Naive thymus-derived CD8-positive, alpha-beta T cell (primary cell): ENCODE measurements at regions not wholly inside any gene's neighbourhood (a gene's known extent, or its start where the extent isn't known, plus 50 kb on each side); places are given as distances from the start of the nearest gene placed in this dataset.
A peak's percentile ranks its signal among the peaks of the same experiment; 100 is the strongest.
"Not testable (repeated sequence)": the region's sequence is repeated elsewhere in the genome, so short reads cannot be mapped to it uniquely, and the experiment has no call there.

Experiments used
- ATAC-seq, 2 donors: fragments of 150-1000 bp; cut with Tn5 transposase in 1 of 2; sonication (Bioruptor Pico), chemical (Tn5 transposase) in 1 of 2; 1 replicate in 1 of 2; 2 replicates in 1 of 2; pipeline ENCODE4 v1.10.0; 2021; ENCODE audit warnings: mild to moderate bottlenecking in 2 of 2, moderate library complexity in 2 of 2
- POLR2A ChIA-PET: fragments of 350-600 bp; sonication (Branson Sonifier 250); formaldehyde crosslinking; loops from one replicate; lab custom pipeline; 2021; ENCODE audit warnings: antibody characterized with exemption; lab: Charles Lee
- DNase-seq, 10 donors: peaks; one replicate each; pipeline versions ENCODE4 v3.0.0 to v3.0.0-alpha.2; 2020 to 2022
- H3K27ac Mint-ChIP-seq, 10 donors: one replicate each; pipeline ENCODE4 v1.8.0; 2020 to 2022; ENCODE audit warnings: mild to moderate bottlenecking in 10 of 10, mixed read lengths in 10 of 10, moderate library complexity in 4 of 10, inconsistent platforms in 1 of 10
- H3K27me3 Mint-ChIP-seq, 5 donors: one replicate each; pipeline ENCODE4 v1.8.0; 2021 to 2022; ENCODE audit warnings: mixed read lengths in 5 of 5
- H3K36me3 Mint-ChIP-seq, 3 donors: one replicate each; pipeline ENCODE4 v1.8.0; 2020 to 2022; ENCODE audit warnings: mixed read lengths in 3 of 3, mild to moderate bottlenecking in 2 of 3, inconsistent platforms in 1 of 3
- H3K4me1 Mint-ChIP-seq, 4 donors: one replicate each; pipeline ENCODE4 v1.8.0; 2021 to 2022; ENCODE audit warnings: mixed read lengths in 4 of 4
- H3K4me3 Mint-ChIP-seq, 10 donors: one replicate each; pipeline ENCODE4 v1.8.0; 2020 to 2022; ENCODE audit warnings: mild to moderate bottlenecking in 10 of 10, mixed read lengths in 10 of 10, moderate library complexity in 6 of 10, inconsistent platforms in 1 of 10
- H3K9me3 Mint-ChIP-seq, 9 donors: one replicate each; pipeline ENCODE4 v1.8.0; 2020 to 2022; ENCODE audit warnings: mixed read lengths in 9 of 9, mild to moderate bottlenecking in 3 of 9, inconsistent platforms in 1 of 9, moderate library complexity in 1 of 9

DNA sequence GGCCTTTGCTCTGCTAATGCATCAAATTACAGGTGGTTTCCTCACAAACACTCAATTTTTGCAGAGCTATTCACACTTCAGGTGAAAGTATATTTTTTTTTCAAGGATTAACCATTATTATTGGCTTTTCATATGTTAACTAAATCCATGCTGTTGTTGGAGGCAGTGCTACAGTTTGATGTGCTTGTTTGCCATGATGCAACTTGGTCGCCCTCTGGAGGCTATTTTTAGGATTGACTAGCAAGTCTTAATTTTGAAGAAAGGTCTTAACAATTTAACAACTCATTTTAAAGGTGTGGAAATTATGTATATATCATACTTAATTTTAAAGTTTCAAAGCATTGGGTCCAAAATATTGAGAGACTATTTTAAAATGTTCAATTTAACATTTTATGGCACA, 168.8 kb upstream of the FAM47A start:
- no peaks in the 10 kb centered on the region for H3K27me3 Mint-ChIP-seq
- H3K4me3 Mint-ChIP-seq = no peak overlapping the region
- H3K27ac Mint-ChIP-seq = no peak overlapping the region
- POLR2A ChIA-PET = no interaction called here
- DNase-seq (peak in 2 of 10 donors; percentile 1), ATAC-seq (no peak)
- peaks cover 0 to 8% (median 0%) of the 10 kb centered on the region in 9 donors for H3K9me3 Mint-ChIP-seq
- H3K36me3 Mint-ChIP-seq = no peaks in the 10 kb centered on the region
- H3K4me1 Mint-ChIP-seq = no peaks in the 10 kb centered on the region

DNA sequence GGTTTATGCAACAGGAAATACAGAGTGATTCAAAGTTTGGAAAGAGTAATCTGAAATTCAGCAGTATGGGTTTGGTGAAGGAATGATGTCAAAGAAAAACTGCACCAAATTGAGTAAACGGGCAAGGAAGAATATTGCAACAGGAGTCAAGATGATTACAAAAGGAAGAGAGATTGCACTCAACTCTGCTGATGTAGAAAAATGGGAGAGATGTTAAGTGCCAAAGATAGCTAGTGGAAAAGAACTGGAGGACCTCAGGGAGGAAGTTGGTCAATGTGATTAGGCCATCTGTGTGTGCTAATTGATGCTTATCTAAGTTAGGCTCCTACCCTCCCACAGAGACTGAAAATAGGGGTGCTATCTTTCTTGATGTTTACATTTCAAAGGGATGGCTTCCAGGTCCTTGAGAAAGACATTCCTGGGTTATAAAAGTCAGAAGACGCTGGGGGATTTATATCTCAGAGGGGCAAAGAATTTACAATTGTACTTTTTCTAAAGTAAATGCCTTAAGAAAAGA, 167.4 kb upstream of the FAM47A start:
- ATAC-seq = no peak
- Mint-ChIP-seq H3K27me3 (no peaks in the 10 kb centered on the region), H3K9me3 (peaks cover 0 to 8% (median 0%) of the 10 kb centered on the region in 9 donors), H3K36me3 (no peaks in the 10 kb centered on the region), H3K27ac (no peak overlapping the region), H3K4me3 (no peak overlapping the region), H3K4me1 (no peaks in the 10 kb centered on the region)
- POLR2A ChIA-PET = no interaction called here
- DNase-seq = no peak

DNA sequence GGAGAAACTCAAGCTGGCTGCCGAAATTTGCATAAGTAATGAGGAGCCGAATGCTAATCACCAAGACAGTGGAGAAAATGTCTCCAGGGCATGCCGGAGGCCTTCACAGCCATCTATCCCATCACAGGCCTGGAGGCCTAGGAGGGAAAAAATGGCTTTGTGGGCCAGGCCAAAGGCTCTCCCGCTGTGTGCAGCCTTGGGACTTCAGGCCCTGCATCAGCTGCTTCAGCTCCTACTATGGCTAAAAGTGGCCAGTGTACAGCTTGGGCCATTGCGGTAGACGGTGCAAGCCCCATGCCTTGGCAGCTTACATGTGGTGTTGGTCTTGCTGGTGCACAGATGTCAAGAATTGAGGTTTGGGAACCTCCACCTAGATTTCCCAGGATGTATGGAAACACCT, 162.6 kb upstream of the FAM47A start:
- no peaks in the 10 kb centered on the region for H3K36me3 Mint-ChIP-seq
- no peak for ATAC-seq
- H3K4me1 Mint-ChIP-seq = no peaks in the 10 kb centered on the region
- no peaks in the 10 kb centered on the region for H3K27me3 Mint-ChIP-seq
- POLR2A ChIA-PET = no interaction called here
- H3K9me3 Mint-ChIP-seq = peaks cover 0 to 5% (median 2%) of the 10 kb centered on the region in 9 donors
- no peak overlapping the region for H3K27ac Mint-ChIP-seq
- no peak overlapping the region for H3K4me3 Mint-ChIP-seq
- DNase-seq = no peak

DNA sequence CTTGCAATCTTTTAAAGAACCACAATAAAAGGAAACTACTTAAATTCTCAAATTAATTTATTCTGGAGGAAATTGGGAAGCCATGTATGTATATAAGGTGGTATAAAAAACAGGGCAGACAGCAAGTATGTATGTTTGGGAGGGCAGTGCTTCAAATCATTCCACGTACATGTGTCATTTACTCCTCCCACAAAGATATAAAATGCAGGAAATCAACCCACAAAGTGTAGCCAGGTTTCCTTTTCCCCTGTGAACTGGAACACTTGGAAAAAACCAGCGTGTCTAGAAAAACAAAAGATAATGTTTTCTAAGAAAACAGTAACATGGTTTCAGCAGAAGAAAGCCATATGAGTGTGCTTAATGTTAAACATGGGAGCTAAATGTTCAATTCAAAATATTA, 156.7 kb upstream of the FAM47A start:
- Mint-ChIP-seq H3K4me1 (no peaks in the 10 kb centered on the region), H3K36me3 (no peaks in the 10 kb centered on the region), H3K27ac (no peak overlapping the region), H3K9me3 (peaks cover 0 to 3% (median 0%) of the 10 kb centered on the region in 9 donors), H3K27me3 (no peaks in the 10 kb centered on the region), H3K4me3 (no peak overlapping the region)
- ATAC-seq (no peak), DNase-seq (no peak)
- POLR2A ChIA-PET = no interaction called here

DNA sequence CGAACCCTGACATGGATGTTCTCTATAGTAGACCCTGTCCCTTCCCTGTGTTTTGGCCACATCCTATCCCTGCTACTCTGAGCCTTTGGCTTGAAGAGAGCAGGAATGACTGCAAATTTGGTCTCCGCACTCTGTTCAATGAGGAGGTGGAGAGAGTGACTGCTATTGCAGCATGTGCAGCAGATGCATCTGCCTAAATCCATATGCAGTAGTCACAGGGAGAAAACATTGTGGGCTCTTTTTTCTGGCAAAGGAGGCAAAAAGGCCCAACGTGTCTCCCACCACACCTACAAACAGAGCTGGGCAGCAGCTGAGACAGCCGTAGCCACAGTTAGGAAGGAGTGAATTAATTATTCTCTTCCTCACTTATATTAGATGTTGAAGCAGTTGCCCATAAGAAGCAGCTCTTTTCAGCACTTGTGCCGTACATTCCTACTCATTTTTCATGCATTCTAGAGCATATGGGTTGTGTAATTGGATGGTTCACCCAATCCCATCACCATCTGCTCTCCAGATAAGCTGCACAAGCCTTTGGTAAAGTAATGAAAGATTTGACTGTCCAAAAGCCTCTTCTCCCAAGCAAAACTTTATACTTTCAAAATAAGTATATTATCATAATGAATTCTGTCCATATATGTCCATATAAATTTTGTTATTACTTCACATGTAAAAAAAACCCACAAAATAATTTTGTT, 147.9 kb upstream of the FAM47A start:
- H3K4me3 Mint-ChIP-seq = no peak overlapping the region
- DNase-seq = no peak
- peaks cover 0 to 10% (median 0%) of the 10 kb centered on the region in 9 donors for H3K9me3 Mint-ChIP-seq
- no peaks in the 10 kb centered on the region for H3K27me3 Mint-ChIP-seq
- POLR2A ChIA-PET = no interaction called here
- no peak for ATAC-seq
- no peaks in the 10 kb centered on the region for H3K4me1 Mint-ChIP-seq
- no peak overlapping the region for H3K27ac Mint-ChIP-seq
- H3K36me3 Mint-ChIP-seq = no peaks in the 10 kb centered on the region

DNA sequence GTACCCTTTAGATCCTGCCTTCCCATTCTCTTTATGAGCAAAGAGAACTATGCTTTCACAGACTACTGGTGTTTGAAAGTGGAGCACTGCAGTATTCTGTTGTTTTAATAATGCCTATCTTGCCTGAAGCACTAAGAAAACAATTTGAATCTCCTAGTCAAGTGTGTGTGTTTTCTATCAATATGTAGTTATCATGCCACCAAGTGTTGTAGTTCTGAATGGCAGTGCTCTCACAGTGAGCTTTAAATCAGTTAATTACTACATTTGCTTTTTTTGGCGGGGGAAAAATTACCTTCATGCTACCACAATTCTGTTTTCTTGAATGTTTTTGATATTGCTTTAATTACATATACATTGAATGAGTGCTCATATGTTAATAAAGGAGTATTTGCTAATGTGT, 143.6 kb upstream of the FAM47A start:
- no peak for ATAC-seq
- no peaks in the 10 kb centered on the region for H3K36me3 Mint-ChIP-seq
- POLR2A ChIA-PET = no interaction called here
- peaks cover 0 to 10% (median 0%) of the 10 kb centered on the region in 9 donors for H3K9me3 Mint-ChIP-seq
- H3K4me3 Mint-ChIP-seq = no peak overlapping the region
- H3K4me1 Mint-ChIP-seq = no peaks in the 10 kb centered on the region
- no peak overlapping the region for H3K27ac Mint-ChIP-seq
- no peak for DNase-seq
- H3K27me3 Mint-ChIP-seq = no peaks in the 10 kb centered on the region

DNA sequence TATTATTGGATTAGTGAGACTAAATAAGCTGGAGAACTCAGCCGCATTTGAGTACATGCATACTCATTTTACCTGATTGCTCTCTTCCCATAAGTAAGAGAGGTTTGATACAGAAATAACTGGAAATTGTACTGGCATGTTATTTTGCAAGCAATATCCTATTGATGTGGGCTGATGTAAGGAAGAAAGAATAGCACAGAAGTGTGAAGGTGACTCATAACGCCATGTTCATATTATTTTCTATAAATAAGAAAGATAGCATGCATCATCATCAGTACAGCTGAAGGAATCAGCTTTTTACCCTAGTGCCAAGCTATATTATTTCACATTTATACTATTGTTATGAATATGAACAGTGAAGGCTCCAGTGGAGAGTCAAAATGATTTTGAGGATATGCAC, 138.3 kb upstream of the FAM47A start:
- no peaks in the 10 kb centered on the region for H3K27me3 Mint-ChIP-seq
- no peak overlapping the region for H3K4me3 Mint-ChIP-seq
- H3K9me3 Mint-ChIP-seq = no peaks in the 10 kb centered on the region
- DNase-seq (no peak), ATAC-seq (no peak)
- no peaks in the 10 kb centered on the region for H3K36me3 Mint-ChIP-seq
- H3K27ac Mint-ChIP-seq = no peak overlapping the region
- POLR2A ChIA-PET = no interaction called here
- H3K4me1 Mint-ChIP-seq = no peaks in the 10 kb centered on the region

DNA sequence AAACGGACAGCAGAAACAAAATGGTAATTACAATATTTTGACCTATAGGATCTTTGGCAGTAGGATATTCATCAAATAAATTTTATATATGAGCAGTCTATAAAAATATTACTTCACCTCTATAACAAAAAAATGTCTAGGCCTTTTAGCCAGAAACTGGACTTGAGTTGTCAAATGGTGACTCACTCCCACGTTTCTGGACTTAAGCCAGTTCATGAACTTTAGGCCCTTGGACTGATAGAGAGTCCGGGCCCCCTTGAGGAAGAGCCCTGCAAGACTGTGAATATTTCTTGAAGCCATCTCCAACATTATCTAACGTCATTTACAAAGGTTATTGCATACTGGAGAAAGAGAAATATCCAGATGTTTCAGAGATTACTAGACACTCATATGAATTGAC, 106.8 kb upstream of the FAM47A start:
- no peak overlapping the region for H3K4me3 Mint-ChIP-seq
- POLR2A ChIA-PET = no interaction called here
- no peaks in the 10 kb centered on the region for H3K36me3 Mint-ChIP-seq
- H3K27me3 Mint-ChIP-seq = no peaks in the 10 kb centered on the region
- H3K9me3 Mint-ChIP-seq = peaks cover 0 to 11% (median 0%) of the 10 kb centered on the region in 9 donors
- no peak for DNase-seq
- H3K27ac Mint-ChIP-seq = no peak overlapping the region
- no peak for ATAC-seq
- H3K4me1 Mint-ChIP-seq = no peaks in the 10 kb centered on the region

DNA sequence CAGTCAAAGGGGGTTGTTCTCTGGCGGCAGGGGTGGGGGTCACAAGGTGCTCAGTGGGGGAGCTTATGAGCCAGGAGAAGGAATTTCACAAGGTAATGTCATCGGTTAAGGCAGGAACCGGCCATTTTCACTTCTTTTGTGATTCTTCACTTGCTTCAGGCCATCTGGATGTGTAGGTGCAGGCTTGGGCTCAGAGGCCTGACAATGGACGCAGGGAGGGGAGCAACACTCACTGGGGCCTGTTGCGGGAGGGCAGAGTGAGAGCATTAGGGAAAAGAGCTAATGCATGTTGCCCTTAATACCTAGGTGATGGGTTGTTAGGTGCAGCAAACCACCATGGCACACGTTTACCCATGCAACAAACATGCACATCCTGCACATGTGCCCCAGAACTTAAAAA, 98.0 kb upstream of the FAM47A start:
- peak overlapping the region in 1 of 10 donors; percentile 19 for H3K4me3 Mint-ChIP-seq
- H3K4me1 Mint-ChIP-seq, DNase-seq, ATAC-seq, H3K27me3 Mint-ChIP-seq, POLR2A ChIA-PET, H3K27ac Mint-ChIP-seq, H3K36me3 Mint-ChIP-seq: not testable (repeated sequence)
- peaks cover 0 to 15% (median 5%) of the 10 kb centered on the region in 9 donors for H3K9me3 Mint-ChIP-seq

DNA sequence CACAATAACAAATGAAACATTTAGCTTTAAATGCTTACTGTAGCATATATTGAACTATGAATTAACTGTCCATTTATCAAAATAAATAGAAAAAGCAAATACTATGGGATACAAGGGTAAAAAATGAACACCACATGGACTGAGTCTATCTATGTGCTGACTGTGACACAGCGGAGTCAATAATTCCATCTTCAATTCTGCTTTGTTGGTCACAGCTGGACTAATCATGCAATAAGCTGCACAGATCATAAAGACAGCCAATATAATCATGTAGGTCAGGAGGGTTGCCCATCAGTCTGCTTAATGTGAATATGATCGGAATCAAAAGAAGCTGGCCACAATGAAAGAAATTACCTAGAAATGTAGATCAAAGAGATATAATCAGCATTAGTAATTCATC, 95.7 kb upstream of the FAM47A start:
- Mint-ChIP-seq H3K27ac (no peak overlapping the region), H3K9me3 (peaks cover 0 to 13% (median 5%) of the 10 kb centered on the region in 9 donors), H3K4me1 (no peaks in the 10 kb centered on the region), H3K36me3 (no peaks in the 10 kb centered on the region), H3K4me3 (no peak overlapping the region), H3K27me3 (no peaks in the 10 kb centered on the region)
- ATAC-seq = no peak
- no peak for DNase-seq
- POLR2A ChIA-PET = no interaction called here

DNA sequence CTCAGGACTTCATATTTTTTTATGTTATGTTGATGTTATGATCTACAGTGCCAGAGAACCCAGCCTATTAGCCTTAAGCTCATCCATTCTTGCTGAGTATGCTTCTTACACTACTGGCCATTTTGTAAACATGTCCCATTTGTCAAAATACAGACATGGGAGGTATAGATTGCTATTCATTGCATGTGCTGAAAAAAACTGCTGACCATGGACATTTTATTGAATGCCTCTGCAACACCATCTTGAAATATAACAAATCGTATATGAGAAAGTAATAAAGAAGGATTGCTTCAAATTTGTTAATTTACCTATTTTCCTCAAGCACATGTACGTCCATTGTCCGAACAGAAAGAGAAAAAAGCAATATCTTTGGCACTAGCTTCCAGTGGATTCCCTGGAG, 91.5 kb upstream of the FAM47A start:
- POLR2A ChIA-PET = no interaction called here
- Mint-ChIP-seq H3K9me3 (peaks cover 0 to 9% (median 0%) of the 10 kb centered on the region in 9 donors), H3K27ac (no peak overlapping the region), H3K27me3 (no peaks in the 10 kb centered on the region), H3K4me1 (no peaks in the 10 kb centered on the region), H3K36me3 (no peaks in the 10 kb centered on the region), H3K4me3 (no peak overlapping the region)
- DNase-seq (no peak), ATAC-seq (no peak)

DNA sequence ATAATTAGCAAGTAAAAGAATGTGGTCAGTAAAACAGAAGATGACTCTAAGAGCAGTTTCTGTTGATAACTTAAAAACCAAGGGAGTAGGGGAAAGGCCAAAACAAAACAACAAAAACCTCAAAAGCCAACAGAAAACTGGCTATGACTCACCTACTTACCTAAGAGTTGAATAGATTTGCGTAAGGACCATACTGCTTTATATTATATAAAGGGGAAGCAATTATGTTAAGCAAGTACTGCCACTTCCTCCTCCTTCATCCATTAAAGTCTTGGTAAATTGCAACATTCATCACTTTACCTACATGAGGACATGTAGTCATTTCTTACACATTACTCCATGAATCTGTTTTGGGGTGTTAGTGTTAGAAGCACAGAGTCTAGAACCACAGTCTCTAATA, 85.9 kb upstream of the FAM47A start:
- POLR2A ChIA-PET = no interaction called here
- peaks cover 0 to 8% (median 0%) of the 10 kb centered on the region in 3 donors for H3K36me3 Mint-ChIP-seq
- H3K27ac Mint-ChIP-seq = no peak overlapping the region
- DNase-seq = no peak
- no peaks in the 10 kb centered on the region for H3K4me1 Mint-ChIP-seq
- H3K9me3 Mint-ChIP-seq = peaks cover 0 to 10% (median 5%) of the 10 kb centered on the region in 9 donors
- H3K27me3 Mint-ChIP-seq = no peaks in the 10 kb centered on the region
- ATAC-seq = no peak
- H3K4me3 Mint-ChIP-seq = no peak overlapping the region

DNA sequence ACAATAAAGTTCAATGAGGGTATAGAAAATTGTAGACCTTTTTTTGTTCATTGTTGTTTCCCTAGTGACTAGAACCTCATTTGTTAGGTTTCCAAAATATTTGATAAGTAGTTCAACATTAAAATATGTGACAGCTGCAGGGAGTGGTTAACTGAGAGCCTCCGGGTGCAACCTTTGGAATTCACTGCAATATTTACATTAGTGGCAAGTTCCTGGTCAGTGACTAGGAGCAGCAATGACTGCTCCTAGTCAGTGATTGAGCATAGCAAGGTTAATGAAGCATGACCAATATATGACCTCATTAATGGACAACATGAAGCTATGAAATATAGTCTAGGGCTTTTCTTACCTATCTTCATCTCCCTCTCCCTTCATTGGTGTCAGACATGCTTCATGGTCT, 65.8 kb upstream of the FAM47A start:
- H3K4me3 Mint-ChIP-seq = no peak overlapping the region
- peaks cover 0 to 20% (median 0%) of the 10 kb centered on the region in 9 donors for H3K9me3 Mint-ChIP-seq
- POLR2A ChIA-PET = no interaction called here
- DNase-seq (no peak), ATAC-seq (no peak)
- no peak overlapping the region for H3K27ac Mint-ChIP-seq
- H3K27me3 Mint-ChIP-seq = no peaks in the 10 kb centered on the region
- H3K4me1 Mint-ChIP-seq = no peaks in the 10 kb centered on the region
- H3K36me3 Mint-ChIP-seq = peaks cover 0 to 8% (median 0%) of the 10 kb centered on the region in 3 donors
